ENCODE measurements at regions not wholly inside any gene's neighbourhood (a gene's known extent, or its start where the extent isn't known, plus 50 kb on each side); places are given as distances from the start of the nearest gene placed in this dataset.

DNA sequence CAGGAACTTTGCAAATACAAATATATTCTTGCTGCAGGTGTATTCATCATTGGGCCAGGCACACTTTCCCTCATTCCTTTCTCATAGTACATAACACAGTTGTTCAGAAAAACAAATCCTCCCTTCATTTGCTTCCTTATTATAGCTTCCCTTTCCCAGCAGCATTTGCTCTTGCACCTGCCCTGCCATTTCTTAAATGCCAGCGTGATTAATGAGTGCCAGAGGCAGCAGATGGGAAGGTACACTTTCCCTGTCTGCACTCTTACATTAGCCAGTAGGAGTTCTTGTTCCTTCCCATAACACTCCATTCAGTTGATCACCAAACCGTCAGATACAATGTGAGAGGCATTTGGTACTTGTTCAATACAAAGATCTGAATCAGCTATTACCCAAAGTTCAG lies 128.5 kb upstream of the GAP43 start:
- H3K27me3 ChIP-seq (replicated peaks in 1 of 2; ENCODE audit: control insufficient read depth in 2 of 2, insufficient read depth in 2 of 2, low read length in 1 of 2): 0 out of 4 replicates have a peak, but pooled peaks cover 0 to 3% of the 10 kb centered on the region in 2 experiments
- no peaks in the 10 kb centered on the region for H4K20me1 ChIP-seq (ENCODE audit: control insufficient read depth, insufficient read depth)
- in situ Hi-C loops (cut with MboI): no loop called here
- TF ChIP-seq MTA2 (IDR thresholded peaks at IDR 0.05; ENCODE audit: low read depth): no peak
- H3K4me3 ChIP-seq: no peak overlapping the region
- intact Hi-C loops (cut with micrococcal nuclease; ENCODE audit: unreplicated experiment): no loop called here
- no peak overlapping the region for H2AFZ ChIP-seq (ENCODE audit: control insufficient read depth, low read depth, low read length)
- no TSS peak for BruUV-seq (replicated peaks)
- RAD21 ChIA-PET (ENCODE audit: unreplicated experiment): no interaction called here
- POLR2A ChIA-PET: no interaction called here
- CTCF ChIA-PET: no interaction called here
- no peaks in the 10 kb centered on the region for H3K9me3 ChIP-seq (replicated peaks; ENCODE audit: control insufficient read depth, insufficient read depth, low read length)
- SMC1A ChIA-PET (ENCODE audit: uncharacterized antibody, unreplicated experiment): interaction anchor here (1.8 kb wide), 1 partner anchor 9 kb away, joined by 6 read pairs; no protein-coding TSS in a partner anchor
- ATAC-seq (no peak), DNase-seq (ENCODE audit: low read depth, low spot score) (no peak), FAIRE-seq (no peak)
- H3K36me3 ChIP-seq (ENCODE audit: control insufficient read depth in 2 of 2, insufficient read depth in 2 of 2, low read length in 1 of 2): no peaks in the 10 kb centered on the region
- no peaks in the 10 kb centered on the region for H3K4me1 ChIP-seq (ENCODE audit: control insufficient read depth, insufficient read depth, low read length)
- WGBS (ENCODE audit: insufficient coverage, insufficient replicate concordance, low lambda C conversion rate, missing lambda C conversion rate): 3% methylated on average over 2 of the region's 2 CpGs
- no peak overlapping the region for H3K4me2 ChIP-seq (ENCODE audit: control insufficient read depth, insufficient read depth)
- no peak overlapping the region for H3K9ac ChIP-seq (ENCODE audit: control insufficient read depth, insufficient read depth, low read length)
- H3K79me2 ChIP-seq (ENCODE audit: control insufficient read depth, insufficient read depth, low read length): no peaks in the 10 kb centered on the region
- no peak overlapping the region for H3K27ac ChIP-seq (ENCODE audit: control insufficient read depth, insufficient read depth)

GRCh38 chr3:115498421-115498820 lies 124.9 kb upstream of the GAP43 start:
- Histone ChIP-seq H3K27ac (ENCODE audit: control insufficient read depth, insufficient read depth) (no peak overlapping the region), H3K4me3 (no peak overlapping the region), H2AFZ (ENCODE audit: control insufficient read depth, low read depth, low read length) (no peak overlapping the region), H4K20me1 (ENCODE audit: control insufficient read depth, insufficient read depth) (no peaks in the 10 kb centered on the region), H3K9ac (ENCODE audit: control insufficient read depth, insufficient read depth, low read length) (no peak overlapping the region), H3K36me3 (ENCODE audit: control insufficient read depth in 2 of 2, insufficient read depth in 2 of 2, low read length in 1 of 2) (no peaks in the 10 kb centered on the region), H3K9me3 (replicated peaks; ENCODE audit: control insufficient read depth, insufficient read depth, low read length) (no peaks in the 10 kb centered on the region), H3K4me2 (ENCODE audit: control insufficient read depth, insufficient read depth) (no peak overlapping the region), H3K79me2 (ENCODE audit: control insufficient read depth, insufficient read depth, low read length) (no peaks in the 10 kb centered on the region), H3K27me3 (replicated peaks in 1 of 2; ENCODE audit: control insufficient read depth in 2 of 2, insufficient read depth in 2 of 2, low read length in 1 of 2) (no peaks in the 10 kb centered on the region), H3K4me1 (ENCODE audit: control insufficient read depth, insufficient read depth, low read length) (no peaks in the 10 kb centered on the region)
- WGBS (ENCODE audit: insufficient coverage, insufficient replicate concordance, low lambda C conversion rate, missing lambda C conversion rate): 23% methylated on average over 1 of the region's 1 CpG
- intact Hi-C loops (cut with micrococcal nuclease; ENCODE audit: unreplicated experiment) (no loop called here), in situ Hi-C loops (cut with MboI) (no loop called here)
- no TSS peak for BruUV-seq (replicated peaks)
- DNase-seq (ENCODE audit: low read depth, low spot score) (no peak), ATAC-seq (no peak), FAIRE-seq (no peak)
- TF ChIP-seq EZH2 (IDR thresholded peaks at IDR 0.05; ENCODE audit: borderline replicate concordance, control insufficient read depth, low read depth, low read length) (no peak), CHD2 (IDR thresholded peaks at IDR 0.05; ENCODE audit: borderline replicate concordance, low read depth, low read length) (no peak), LARP7 (IDR thresholded peaks at IDR 0.05) (no peak), RBBP5 (conservative IDR thresholded peaks at IDR 0.05) (no peak), NFIC (IDR thresholded peaks at IDR 0.05; ENCODE audit: low read depth, low read length) (no peak)
- TF ChIP-seq, protein P1, sequence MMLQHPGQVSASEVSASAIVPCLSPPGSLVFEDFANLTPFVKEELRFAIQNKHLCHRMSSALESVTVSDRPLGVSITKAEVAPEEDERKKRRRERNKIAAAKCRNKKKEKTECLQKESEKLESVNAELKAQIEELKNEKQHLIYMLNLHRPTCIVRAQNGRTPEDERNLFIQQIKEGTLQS (IDR thresholded peaks at IDR 0.05; ENCODE audit: borderline replicate concordance, extremely low read depth, low read depth, low read length): no peak
- POLR2A ChIA-PET: no interaction called here
- SMC1A ChIA-PET (ENCODE audit: uncharacterized antibody, unreplicated experiment): interaction anchor here (1.2 kb wide), 1 partner anchor 13 kb away, joined by 4 read pairs; no protein-coding TSS in a partner anchor
- RAD21 ChIA-PET (ENCODE audit: unreplicated experiment): no interaction called here
- CTCF ChIA-PET: no interaction called here
